Smooth muscle cell (in vitro differentiated cells): ENCODE measurements at regions not wholly inside any gene's neighbourhood (a gene's known extent, or its start where the extent isn't known, plus 50 kb on each side); places are given as distances from the start of the nearest gene placed in this dataset.

Source experiments
- DNase-seq: peaks from one replicate; lab custom pipeline; 2025; ENCODE audit not compliant: unreplicated experiment; lab: John Stamatoyannopoulos, UW
- H2AFZ ChIP-seq: fragments of 200-600 bp; sonication (generic); 2 replicates; pipeline ENCODE4 v1.6.0; 2016; ENCODE audit warnings: antibody characterized with exemption, low read depth, mild to moderate bottlenecking
- H3F3A ChIP-seq: fragments of 200-600 bp; sonication (generic); 2 replicates; pipeline ENCODE4 v1.6.0; 2017; ENCODE audit warnings: antibody characterized with exemption, low read depth
- H3K27ac ChIP-seq: fragments of 200-600 bp; sonication (generic); 2 replicates; pipeline ENCODE4 v1.5.1; 2016; ENCODE audit warnings: low read depth, mild to moderate bottlenecking
- H3K27me3 ChIP-seq: fragments of 200-600 bp; sonication (generic); 2 replicates; pipeline ENCODE4 v1.6.1; 2016; ENCODE audit warnings: low read depth, mild to moderate bottlenecking
- H3K36me3 ChIP-seq: fragments of 200-600 bp; sonication (generic); 2 replicates; pipeline ENCODE4 v1.5.1; 2016; ENCODE audit warnings: low read depth
- H3K4me1 ChIP-seq: fragments of 200-600 bp; sonication (generic); 2 replicates; pipeline ENCODE4 v1.5.1; 2016; ENCODE audit warnings: low read depth
- H3K4me2 ChIP-seq: fragments of 200-600 bp; sonication (generic); 2 replicates; pipeline ENCODE4 v1.6.0; 2016; ENCODE audit warnings: mild to moderate bottlenecking
- H3K4me3 ChIP-seq: fragments of 200-600 bp; sonication (generic); 2 replicates; pipeline ENCODE4 v1.5.1; 2016; ENCODE audit warnings: mild to moderate bottlenecking
- H3K79me2 ChIP-seq: fragments of 200-600 bp; sonication (generic); 2 replicates; pipeline ENCODE4 v1.6.0; 2016; ENCODE audit warnings: low read depth, mild to moderate bottlenecking
- H3K9ac ChIP-seq: fragments of 200-600 bp; sonication (generic); 2 replicates; pipeline ENCODE4 v1.6.0; 2016; ENCODE audit warnings: low read depth
- H3K9me3 ChIP-seq: fragments of 200-600 bp; sonication (generic); replicated peaks from 2 replicates; pipeline ENCODE4 v1.5.1; 2016; ENCODE audit warnings: low read depth
- H4K20me1 ChIP-seq: fragments of 200-600 bp; sonication (generic); 2 replicates; pipeline ENCODE4 v1.6.0; 2016; ENCODE audit warnings: low read depth
- WGBS: methylation state at CpG from one replicate; pipeline ENCODE4 v1.1.7; 2016; ENCODE audit warnings: low lambda C conversion rate; 5-methylcytosine and 5-hydroxymethylcytosine counted together
- TF ChIP-seq, protein P1 (sequence below): fragments of 200-600 bp; sonication (generic); IDR thresholded peaks from 2 replicates; pipeline ENCODE4 v1.5.1; 2017; ENCODE audit warnings: borderline replicate concordance, mild to moderate bottlenecking, antibody characterized with exemption; ENCODE audit not compliant: insufficient read depth, poor library complexity, severe bottlenecking

DNA sequence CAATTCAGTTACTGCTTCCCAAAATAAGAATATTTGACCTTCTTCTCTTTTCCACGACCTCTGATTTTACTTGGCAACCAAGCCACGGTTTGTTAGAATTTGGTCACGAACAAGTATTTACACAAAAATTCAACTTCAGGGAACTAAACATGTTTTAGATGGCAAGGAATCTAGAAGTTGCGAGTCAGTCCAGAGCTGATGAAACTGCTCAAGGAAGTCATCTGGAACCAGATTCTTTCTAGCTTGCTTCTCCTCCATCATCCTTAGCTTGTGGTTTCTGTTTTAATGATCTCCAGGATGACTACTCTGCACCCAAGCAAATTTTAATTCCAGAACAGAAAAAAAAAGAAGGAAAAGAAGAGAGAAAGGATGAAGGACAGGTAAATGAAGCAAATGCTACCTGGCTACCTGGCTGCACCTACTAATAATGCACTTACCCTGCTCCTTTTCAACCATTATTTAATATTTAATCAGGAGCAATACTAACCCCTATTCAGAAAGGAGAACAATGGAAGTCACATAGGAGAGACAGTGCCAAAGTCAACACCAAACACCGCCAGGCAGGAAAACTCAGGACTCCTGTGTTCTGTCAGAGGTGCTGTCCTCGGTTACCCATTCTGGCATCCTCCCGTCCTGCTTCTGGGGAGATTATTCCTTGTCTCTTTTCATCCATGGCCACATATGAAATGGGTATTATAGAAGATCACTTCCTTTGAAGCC is 54.2 kb upstream of the RGS7 start:
- Histone ChIP-seq H3F3A (no peaks in the 10 kb centered on the region), H3K27me3 (peaks cover 4% of the 10 kb centered on the region), H4K20me1 (no peaks in the 10 kb centered on the region), H3K4me3 (no peak overlapping the region), H3K9me3 (no peaks in the 10 kb centered on the region), H3K9ac (no peak overlapping the region), H3K4me1 (no peaks in the 10 kb centered on the region), H2AFZ (no peak overlapping the region), H3K4me2 (no peak overlapping the region), H3K27ac (no peak overlapping the region), H3K79me2 (no peaks in the 10 kb centered on the region), H3K36me3 (no peaks in the 10 kb centered on the region)
- WGBS: 84% methylated on average over 7 of the region's 7 CpGs
- no peak for DNase-seq
- TF ChIP-seq, protein P1, sequence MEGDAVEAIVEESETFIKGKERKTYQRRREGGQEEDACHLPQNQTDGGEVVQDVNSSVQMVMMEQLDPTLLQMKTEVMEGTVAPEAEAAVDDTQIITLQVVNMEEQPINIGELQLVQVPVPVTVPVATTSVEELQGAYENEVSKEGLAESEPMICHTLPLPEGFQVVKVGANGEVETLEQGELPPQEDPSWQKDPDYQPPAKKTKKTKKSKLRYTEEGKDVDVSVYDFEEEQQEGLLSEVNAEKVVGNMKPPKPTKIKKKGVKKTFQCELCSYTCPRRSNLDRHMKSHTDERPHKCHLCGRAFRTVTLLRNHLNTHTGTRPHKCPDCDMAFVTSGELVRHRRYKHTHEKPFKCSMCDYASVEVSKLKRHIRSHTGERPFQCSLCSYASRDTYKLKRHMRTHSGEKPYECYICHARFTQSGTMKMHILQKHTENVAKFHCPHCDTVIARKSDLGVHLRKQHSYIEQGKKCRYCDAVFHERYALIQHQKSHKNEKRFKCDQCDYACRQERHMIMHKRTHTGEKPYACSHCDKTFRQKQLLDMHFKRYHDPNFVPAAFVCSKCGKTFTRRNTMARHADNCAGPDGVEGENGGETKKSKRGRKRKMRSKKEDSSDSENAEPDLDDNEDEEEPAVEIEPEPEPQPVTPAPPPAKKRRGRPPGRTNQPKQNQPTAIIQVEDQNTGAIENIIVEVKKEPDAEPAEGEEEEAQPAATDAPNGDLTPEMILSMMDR: no peak

DNA sequence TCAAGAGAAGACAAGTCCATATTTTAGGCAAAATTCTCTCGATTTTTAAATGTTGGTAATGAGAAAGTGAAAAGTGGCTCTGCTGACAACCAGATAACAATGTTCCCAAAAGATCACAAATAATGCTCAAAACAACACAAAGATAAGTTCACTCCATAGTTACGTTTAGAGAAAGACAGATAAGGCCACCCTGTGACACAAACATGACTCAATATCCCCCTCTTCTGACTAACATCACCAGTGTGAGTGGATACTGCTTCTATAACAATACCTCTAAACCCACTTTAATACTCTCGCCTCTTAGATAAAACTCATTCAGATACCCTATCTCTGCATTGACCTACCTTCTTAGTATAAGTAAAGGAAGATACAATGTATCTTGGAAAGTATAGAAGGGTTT is 51.2 kb upstream of the RGS7 start:
- no peaks in the 10 kb centered on the region for H3F3A ChIP-seq

More for the DNA sequence above, 51.2 kb upstream of the RGS7 start:
- H3K4me1 ChIP-seq: no peaks in the 10 kb centered on the region
- TF ChIP-seq, protein P1: peak; percentile 24
- no peak overlapping the region for H3K4me2 ChIP-seq
- H3K27ac ChIP-seq: no peak overlapping the region
- H4K20me1 ChIP-seq: no peaks in the 10 kb centered on the region
- no peak overlapping the region for H2AFZ ChIP-seq
- peaks cover 20% of the 10 kb centered on the region for H3K27me3 ChIP-seq
- no peaks in the 10 kb centered on the region for H3K79me2 ChIP-seq
- WGBS: 52% methylated on average over 3 of the region's 3 CpGs
- H3K4me3 ChIP-seq: no peak overlapping the region
- DNase-seq: no peak
- H3K36me3 ChIP-seq: no peaks in the 10 kb centered on the region
- no peak overlapping the region for H3K9ac ChIP-seq
- no peaks in the 10 kb centered on the region for H3K9me3 ChIP-seq
